ENCODE measurements at regions not wholly inside any gene's neighbourhood (a gene's known extent, or its start where the extent isn't known, plus 50 kb on each side); places are given as distances from the start of the nearest gene placed in this dataset.

DNA sequence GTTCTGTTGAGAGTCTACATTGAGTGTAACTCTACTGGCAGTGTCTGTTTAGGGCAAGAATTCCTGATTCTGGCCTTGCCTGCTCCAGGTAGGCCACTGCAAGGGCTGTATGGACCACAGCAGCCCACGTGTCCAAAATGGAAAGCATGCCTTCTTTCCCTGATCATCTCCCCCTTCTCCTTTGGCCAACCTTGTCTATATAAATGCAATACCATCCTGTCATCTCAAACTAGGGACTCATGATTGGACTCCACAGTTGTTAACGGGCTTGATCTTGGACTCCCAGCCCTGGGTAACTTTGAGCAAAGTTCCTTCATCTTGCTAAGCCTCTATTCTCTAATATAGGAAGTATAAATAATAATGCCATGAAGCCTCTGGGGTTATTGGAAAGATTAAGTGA lies 533.6 kb downstream of the BNC2 start:
- no peak for DNase-seq (ENCODE audit: low read depth in 2 of 2)

DNA sequence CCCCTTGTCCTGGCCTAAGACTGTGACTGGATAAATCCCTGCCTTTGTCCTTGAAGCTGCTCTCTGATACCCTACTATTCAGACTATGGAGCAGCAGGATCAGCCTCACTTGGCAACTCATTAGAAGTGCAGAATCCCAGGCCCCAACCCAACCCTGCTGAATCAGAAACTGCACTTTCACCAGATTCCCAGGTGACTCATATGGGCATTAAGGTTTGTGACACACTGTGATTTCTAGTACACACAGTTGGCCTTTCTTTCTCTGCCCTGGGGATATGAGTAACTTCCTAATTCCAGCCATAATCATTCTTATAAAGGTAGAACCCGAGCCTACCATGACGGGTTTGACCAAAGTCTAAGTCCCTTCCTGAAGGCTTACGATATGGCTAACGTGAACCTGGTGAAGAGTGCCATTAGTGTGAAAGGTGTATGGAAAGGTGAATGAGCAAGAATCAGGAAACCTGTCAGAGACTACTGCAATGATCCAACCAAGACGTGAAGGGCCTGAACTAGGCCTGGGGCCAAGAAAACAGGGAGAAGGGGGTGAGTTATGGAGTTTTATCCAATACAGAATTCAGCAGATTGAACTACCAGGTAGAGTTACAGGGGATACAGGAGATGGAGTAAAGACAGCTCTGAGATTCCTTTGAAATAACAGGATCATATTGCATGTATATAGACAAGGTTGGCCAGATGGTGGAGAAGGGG lies 533.0 kb downstream of the BNC2 start:
- no peak for DNase-seq (ENCODE audit: low read depth in 2 of 2)

DNA sequence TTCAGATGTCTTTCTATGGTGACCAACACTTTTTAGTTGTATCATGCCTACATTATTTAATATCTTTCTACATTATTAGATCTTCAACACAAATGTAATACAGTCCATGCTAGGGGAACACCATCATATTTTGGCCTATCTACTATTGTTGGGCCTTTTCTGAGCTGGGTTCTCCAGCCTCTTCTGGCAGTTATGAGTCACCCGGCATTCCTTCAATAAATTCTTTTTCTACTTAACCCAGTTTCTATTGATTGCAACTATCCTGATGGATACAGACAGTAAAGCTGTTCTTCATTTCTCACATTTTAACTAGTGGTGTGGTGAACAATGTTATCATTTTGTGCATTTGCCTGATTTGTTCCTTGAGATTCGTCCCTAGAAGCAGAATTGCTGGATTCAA lies 529.3 kb downstream of the BNC2 start:
- DNase-seq (ENCODE audit: low read depth in 2 of 2): no peak

DNA sequence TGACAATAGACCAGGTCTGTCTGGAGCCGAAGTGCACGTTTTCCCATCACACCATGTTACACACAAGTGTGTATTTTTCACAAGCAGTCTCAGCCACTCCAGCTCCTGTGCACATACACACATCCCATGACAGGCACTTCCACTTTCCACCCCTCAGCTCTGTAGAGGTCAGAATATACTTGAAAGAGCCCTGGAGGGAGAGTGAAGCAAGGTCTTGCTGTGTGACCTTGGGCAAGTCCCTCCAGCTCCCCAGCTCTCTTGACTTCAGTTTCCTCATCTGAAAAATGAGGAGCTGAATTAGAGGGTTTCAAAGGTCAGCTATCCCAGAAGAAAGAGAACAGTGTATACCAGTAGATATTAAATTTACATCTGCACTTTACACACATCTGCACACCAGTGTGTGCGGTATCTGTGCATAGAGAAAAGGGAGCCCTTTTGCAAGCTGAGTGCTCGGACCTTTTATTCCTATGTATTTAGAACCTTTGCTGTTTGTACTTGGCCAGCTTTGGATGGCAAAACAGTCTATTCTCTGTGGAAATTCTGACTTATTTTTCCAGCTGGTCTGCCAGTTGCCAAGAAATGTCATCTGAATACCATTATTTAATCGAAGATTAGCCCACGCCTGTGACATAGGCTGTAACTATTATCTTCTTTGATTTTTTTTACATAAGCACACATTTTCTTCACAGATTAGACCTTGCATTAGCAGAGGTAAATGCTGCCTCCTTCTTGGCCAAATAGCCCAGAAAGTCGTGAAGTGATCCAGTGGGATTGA lies 528.0 kb downstream of the BNC2 start:
- no peak for DNase-seq (ENCODE audit: low read depth in 2 of 2)

DNA sequence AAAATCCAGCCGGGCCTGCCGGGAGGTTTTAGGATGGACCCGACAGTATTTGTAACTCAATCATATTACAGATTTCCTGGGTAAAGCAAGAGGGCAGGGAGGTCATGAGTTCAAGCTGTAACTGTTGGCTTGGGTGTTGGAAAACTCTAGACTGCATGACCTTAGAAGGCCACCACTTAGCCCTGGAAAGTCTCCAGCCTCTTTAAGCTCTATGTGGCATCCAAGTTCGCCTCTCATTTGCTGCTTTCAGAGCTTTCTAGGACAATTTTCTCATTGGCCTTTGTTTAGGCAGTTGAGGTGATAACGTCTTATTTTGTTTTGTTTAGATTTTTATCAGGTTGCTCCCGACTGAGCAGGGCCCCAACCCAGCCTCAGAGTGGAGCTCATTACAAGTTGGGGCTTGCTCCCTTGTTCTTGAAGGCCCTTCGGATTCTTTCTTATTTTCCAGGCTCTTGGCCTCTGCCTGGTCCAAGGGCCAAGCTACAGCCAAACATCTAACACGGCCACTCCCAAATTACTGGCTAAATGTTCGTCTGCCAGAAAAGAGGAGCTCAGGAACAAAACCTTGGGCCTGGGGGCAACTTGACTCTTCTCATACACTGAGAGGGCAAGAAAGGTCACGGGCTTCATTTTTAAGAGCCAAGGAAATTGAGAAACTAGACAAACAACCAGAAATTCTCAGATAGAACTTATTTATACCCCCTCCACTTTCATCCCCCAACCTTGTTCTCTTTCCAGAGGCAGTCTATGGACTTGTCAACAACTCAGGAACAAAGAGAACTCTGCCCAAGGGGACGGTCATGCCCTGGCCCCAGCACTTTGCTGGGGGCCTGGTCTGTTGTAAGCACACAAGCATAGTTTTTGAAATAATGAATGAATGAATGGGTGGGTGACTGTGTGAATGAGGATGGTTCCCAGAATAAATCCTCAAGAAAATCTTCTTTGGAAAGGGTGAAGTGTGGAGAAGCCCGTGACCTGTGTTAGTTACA lies 526.9 kb downstream of the BNC2 start:
- no peak for DNase-seq (ENCODE audit: low read depth in 2 of 2)

DNA sequence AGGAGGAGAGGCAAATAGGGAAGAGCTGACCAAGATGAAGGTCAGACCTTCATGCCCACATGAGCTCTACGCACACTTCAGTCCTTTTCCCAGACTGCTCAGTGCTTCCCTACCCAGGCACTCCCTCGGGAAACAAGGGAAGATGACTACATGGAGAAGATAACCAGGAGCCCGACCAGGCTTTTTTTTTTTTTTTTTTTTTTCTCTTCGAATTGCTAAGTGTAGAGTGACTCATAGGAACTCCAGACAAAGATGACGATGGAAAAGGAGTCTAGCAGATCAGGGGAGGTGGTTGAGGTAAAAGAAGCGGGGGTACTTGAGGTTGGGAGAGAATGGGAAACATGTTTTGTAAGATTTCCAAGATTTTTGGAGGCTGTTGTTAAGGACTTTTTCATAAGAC lies 526.1 kb downstream of the BNC2 start:
- DNase-seq (ENCODE audit: low read depth in 2 of 2): no peak

DNA sequence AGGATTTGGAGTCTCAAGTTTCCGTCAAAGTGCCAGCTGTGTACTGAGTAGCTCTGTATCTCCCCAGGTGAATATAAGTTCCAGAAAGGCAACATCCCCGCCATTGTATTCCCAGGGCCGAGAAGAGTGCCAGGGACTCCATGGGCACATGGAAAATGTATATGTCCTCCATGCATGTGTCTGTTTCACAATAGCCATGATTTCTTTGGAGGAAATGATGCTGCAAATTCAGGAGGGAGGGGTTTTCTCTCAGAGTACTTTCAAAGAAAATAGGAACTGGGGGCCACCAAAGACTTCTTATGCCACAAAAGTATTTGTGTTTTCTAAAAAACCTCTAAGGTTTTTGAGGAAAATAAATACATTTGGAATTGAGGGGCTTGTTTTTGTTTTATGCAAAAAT lies 524.6 kb downstream of the BNC2 start:
- DNase-seq (ENCODE audit: low read depth in 2 of 2): no peak

DNA sequence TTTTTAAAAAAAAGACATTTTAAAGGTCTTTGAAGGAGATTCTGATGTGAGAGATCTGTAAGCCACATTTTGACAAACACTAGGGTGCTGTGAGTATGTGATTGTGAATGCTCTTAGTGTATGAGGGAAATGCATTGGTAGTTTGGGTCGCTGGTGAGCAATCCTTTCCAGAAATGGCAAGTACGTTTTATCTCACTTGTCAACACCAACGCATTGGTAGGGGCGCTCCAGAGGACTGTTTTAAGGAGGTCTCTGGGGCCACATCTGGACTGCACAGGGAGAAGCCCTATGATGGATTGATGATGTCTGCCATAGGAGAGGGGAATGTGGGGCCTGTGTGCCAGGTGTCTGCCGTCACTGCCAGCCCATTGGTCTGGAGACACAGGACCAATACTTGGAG lies 522.6 kb downstream of the BNC2 start:
- no peak for DNase-seq (ENCODE audit: low read depth in 2 of 2)

DNA sequence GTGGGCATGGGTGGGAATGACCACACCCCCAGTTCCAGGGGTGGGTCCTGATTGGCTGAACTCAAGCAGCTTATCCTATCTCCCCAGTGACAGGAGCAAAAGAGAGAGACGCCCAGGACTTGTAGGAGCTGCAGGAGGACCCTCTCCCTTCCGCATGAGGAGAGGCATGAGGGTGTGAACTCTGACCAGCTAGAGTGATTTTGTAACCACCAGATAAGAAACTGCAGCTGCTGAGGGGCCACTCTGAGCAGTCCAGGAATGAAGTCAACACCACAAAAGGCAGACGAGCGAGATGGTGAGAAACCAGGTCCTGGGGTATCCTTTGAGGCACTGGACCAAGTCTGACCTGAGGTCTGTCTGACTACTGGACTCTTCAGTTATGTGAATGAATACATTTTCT lies 521.9 kb downstream of the BNC2 start:
- DNase-seq (ENCODE audit: low read depth in 2 of 2): no peak

DNA sequence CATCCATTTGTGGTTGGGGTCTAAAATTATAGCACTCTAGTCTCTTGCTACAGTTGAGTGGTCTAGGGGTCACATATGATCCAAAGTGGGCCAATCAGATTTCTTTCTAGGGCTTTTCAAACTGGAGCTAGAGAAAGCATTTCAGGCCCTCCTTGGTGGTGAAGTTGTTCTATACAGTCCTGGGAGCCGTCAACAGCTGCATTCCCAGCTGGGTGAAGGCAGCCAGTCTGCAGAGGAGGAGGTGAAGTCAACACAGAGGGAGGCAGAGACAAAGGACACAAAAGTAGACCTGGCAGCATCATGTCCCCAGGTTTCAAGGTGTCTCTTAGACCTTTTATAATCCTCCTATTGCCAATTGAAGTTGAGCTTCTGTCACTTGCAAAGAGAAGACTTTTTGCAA lies 518.2 kb downstream of the BNC2 start:
- DNase-seq (ENCODE audit: low read depth in 2 of 2): no peak

DNA sequence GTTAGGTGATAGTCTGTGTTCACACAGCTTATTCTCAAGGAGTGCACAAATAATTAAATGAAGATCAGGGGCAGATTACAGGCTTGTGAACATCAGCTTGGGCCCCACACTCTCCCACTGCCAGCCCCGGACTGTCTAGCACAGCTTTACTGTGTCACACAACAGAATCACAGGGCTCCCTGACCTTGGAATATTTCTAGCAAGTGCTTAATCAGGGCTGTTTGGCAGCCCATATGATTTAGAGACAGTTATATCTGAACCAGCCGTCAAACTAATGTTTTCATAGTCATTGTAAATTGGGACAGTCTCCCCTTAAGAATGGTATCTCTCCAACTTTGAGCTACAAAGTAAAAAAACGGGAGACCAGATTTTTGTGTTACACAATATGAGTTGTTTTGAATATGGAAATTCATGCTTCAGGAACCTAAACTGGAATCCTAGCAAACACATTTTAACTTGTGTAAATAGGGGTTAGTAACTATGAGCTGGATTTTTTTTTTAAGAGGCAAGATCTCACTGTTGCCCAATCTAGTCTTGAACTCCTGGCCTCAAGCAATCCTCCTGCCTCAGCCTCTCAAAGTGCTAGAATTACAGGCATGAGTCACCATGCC lies 517.6 kb downstream of the BNC2 start:
- DNase-seq (ENCODE audit: low read depth in 2 of 2): no peak

DNA sequence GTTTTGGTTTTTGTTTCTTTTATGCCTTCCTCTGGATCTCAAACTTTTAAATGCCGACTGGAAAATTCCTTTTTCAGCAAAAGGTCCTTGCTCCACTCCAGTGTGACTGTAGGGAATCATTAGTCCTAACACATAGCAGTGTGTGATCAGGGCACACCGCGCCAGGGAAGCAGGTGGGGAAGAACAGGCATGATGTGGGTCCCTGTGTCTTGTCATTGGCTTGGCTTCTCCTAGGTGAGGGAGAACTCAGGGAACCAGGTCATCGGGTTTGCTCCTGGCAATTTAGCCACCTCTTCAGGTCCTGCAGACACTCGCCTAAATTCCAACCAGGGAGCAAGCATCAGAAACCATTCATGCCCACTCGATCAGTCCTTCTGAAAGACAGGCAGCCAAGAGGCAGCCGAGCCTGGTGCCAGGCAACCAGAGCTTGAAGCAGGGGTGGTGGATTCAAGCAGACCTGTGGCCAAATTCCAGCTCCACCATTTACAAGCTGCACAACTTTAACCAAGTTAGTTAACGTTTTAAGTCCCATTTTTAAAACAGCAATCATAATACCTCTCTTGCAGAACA lies 514.2 kb downstream of the BNC2 start:
- no peak for DNase-seq (ENCODE audit: low read depth in 2 of 2)

DNA sequence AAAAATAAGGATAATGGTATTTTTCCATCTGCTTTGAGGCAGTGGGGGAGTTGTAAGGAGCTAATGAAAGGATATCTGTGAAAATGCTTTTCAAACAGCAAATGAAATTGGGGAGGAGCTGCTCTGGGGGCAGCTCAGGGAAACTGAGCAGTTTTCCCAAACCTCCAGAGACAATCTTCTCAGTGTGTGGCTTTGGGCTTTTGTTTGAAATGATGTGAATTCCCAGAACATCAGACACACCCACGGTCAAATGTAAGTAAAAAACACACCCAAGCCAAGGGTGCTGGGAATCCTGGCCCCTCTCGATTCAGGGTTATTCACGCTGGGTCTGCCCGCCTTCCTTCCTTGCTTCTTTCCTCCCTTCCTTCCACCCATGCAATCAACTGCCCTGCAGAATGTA lies 512.6 kb downstream of the BNC2 start:
- DNase-seq (ENCODE audit: low read depth in 2 of 2): no peak

DNA sequence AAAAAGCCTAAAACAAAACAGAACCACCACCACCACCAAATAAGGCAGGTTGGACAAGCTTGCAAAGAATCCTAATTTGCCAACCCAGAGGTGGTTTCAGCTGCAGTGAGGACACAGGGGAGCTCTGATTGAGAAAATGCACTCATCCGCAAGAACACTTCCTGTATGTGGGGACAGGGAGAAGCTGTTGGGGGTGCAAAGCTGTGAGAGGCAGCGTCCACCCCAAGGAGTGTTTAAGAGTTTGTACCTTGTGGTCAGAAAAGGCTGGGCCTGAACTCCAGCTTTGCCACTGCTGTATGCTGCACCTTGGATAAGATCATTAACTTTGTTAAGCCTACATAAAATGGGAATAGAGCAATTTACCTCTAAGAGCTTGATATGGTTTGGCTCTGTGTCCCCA lies 511.7 kb downstream of the BNC2 start:
- no peak for DNase-seq (ENCODE audit: low read depth in 2 of 2)
